HG03432 (cell line): ENCODE measurements at regions not wholly inside any gene's neighbourhood (a gene's known extent, or its start where the extent isn't known, plus 50 kb on each side); places are given as distances from the start of the nearest gene placed in this dataset.
"Not testable (repeated sequence)": the region's sequence is repeated elsewhere in the genome, so short reads cannot be mapped to it uniquely, and the experiment has no call there.

Experiments
- ATAC-seq: cut with Tn5 transposase; IDR thresholded peaks from one replicate; pipeline ENCODE4 v1.9.1; 2021; ENCODE audit warnings: mild to moderate bottlenecking, moderate library complexity; ENCODE audit not compliant: unreplicated experiment

DNA sequence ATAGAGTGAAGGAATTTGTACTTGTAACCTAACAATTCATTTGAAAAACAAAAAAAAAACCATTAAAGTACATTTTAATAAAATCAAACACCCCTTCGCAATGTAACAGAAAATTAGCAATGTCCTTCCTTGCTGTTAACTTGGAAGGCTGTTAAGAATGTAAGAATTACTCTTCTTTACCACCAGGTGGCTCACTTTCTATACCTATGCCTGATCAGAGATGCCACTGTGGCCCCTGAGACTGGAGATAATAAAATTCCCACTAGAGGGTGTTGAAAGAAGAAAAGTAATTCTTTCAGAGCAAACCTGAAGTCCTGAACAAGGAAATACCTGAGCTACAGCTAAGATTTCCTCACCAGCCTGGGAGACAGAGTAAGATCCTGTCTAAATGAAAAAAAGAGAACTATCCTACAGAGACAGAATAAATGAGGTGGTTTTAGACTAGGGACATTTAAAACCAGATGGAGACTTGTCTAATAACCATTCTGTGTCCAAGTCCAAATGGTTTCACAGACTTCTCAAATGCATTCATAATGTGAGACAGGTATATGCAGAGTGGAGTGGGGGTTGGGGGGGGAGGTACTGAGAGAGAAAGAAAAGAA is 1089.3 kb downstream of the FAM181B start:
- ATAC-seq, result peak; percentile 97

DNA sequence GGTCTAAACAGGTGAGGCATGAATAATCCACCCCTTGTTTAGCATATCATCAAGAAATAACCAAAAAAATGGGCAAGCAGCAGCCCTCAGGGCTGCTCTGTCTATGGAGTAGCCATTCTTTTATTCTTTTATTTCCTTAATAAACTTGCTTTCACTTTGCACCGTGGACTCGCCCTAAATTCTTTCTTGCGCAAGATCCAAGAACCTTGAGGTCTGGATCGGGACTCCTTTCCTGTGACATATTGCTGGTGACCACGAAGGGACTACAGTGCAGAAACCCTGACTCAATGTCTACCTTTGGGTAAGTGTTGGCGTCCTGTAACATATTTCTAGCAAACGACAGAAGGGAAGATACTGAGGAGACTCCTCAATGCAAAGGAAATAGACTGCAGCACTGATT is 1099.2 kb downstream of the FAM181B start:
- ATAC-seq, result no peak

DNA sequence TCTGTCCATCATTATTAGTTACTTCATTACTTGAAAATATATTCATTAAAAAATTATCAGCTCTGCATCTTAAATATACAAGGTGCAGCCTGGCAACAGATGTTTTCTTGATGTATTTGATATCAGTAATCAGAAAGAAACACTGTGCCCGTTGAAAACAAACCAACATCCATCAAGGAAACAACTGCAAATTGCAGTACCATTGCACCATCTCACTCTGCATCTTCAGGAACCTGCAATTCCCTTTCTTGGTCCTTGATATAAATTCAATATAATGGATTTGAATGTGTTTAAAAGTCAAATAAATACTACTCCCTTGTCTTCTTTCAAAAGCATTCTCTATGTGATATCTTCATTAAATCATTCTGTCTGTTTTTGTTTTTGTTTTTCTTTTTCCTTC is 1131.2 kb downstream of the FAM181B start:
- no peak for ATAC-seq

DNA sequence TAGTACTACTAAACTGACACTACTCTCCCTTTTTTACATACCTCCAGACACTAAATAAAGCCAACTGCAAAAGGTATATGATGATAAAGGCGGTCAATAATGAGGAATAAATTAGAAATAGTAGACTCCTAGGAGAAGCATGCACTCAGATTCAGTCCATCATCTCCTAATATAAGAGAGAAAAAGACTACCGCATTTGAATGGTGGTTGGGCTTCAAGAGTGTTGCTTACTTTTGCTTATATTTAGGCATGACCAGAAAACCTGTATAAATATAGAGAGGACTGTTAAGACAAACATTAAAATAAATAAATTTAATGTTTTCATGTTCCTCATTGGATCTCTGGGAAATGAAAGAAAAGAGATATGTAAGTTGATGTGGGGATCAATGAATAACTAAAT is 1137.0 kb downstream of the FAM181B start:
- ATAC-seq, result no peak

DNA sequence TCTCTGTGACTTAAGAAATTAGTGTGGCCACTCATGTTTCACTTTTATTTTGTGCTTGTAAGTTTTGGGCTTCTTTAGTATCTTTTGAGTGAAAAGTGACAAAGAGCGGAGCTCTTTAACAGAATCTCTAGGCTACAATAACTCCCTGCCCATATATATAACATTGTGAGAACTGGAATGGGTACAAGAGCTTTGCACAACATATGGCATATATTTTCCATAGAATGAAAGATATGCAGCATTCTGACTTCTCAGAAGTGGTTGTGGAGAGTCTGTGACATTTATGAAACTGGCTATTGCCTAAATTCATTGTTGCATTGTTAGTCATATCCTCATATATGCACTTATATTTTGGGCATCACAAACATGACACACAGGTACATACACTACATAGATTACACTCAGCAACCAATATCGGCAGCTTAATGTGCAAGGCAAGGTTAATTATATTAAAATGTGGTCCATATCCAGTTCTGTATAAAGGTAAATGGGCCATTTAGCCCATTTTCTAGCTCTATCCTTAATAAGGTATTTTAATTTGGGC is 1148.2 kb downstream of the FAM181B start:
- ATAC-seq, result no peak

DNA sequence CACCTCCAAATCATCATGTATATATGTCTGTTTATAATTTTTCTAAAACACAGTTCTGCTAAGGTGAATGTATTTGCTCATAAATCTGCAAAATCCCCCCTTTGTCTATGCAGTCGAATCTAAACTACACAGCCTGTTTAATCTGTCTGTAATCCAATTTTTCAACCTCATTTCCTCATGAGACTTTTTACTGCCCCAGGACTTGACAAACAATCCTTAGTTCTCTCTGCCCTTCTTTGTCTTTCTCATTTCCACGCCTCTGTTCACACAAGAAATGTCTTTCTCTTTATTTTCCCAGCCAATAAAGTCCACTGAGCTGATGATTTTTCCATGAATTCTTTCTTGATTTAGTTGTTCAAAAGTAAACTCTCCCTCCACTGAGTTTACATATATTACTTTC is 1154.3 kb downstream of the FAM181B start:
- ATAC-seq, result no peak

DNA sequence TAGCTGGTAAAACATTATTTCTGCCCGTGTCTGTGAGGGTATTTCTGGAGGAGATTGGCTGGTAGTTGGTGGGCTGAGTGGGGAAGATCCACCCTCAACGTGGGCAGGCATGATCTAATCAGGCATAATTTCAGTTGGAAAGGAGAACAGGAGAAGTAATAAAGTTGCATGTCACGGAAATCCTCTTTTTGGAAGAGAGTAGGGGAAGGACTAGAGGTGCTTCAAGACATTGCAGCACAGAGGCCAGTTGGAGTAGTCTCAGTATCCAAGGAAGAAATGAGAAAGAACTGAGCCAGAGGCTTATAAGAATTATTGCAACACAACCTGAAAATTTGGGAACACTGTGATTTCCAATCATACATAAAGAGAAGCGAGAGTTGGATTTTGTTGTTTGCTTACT is 1155.1 kb downstream of the FAM181B start:
- no peak for ATAC-seq

DNA sequence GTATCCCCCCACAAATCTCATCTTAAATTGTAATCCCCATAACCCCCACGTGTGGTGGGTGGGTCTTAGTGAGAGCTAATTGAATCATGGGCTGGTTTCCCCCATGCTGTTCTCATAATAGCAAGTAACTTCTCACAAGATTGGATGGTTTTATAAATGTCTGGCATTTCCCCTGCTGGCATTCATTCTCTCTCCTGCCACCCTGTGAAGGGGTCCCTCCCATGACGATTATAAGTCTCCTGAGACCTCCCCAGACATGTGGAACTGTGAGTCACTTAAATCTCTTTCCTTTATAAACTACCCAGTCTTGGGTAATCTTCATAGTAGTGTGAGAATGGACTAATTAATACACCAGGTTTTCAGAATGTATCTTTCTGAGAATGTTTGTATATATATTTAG is 1159.4 kb downstream of the FAM181B start:
- no peak for ATAC-seq

DNA sequence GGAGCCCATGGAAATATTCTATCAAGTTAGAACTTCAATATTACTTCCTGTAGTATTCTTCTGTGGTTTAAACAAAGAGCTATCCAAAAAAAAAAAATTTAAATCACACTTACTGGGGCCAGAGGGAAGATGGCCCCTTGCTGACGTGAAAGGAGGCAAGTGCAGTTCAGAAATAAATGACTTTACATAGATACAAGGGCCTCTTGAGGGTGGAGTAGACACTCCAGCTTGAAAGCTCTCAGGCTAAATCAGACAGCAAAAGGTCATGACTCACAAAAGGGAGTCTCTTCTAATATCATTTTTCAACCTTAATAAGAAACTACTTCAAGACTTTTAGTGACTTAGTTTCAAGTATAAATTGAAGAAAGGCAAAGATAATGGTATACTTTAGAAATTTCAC is 1160.3 kb downstream of the FAM181B start:
- no peak for ATAC-seq

DNA sequence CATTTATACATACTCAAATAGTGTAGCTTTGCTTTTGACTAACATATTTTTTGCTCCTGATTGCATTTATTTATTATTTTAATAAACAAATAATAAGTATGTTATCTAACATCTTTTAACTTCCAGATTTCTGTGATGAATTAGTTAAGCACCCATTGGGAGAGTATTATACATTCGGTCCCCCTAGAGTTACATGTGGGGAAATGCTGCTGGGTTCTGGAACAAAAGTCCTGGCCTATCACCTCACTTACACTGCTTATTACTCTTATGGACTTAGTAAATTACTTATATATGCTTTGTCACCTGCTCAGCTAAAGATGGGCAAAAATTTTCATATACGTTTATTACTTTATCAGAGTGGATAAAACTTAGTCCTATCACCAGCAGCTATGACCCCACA is 1163.0 kb downstream of the FAM181B start:
- no peak for ATAC-seq

DNA sequence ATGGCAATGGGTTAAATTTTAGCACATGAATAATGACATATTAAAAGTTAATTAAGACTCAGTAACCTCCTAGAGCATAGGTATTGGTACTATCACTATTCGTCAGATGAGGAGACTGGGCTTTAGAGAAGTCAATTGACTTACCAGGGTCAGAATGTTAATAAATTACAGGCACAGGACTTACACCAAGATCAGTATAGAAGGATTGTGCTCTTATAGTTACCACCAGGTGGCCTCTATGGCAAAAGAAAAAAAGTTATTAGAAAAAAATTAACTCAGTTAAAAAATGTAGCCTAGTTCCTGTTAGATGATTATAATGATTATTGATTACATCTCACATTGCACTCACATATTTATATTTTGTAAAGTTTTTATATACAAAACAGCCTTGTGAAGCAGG is 1163.7 kb downstream of the FAM181B start:
- no peak for ATAC-seq

DNA sequence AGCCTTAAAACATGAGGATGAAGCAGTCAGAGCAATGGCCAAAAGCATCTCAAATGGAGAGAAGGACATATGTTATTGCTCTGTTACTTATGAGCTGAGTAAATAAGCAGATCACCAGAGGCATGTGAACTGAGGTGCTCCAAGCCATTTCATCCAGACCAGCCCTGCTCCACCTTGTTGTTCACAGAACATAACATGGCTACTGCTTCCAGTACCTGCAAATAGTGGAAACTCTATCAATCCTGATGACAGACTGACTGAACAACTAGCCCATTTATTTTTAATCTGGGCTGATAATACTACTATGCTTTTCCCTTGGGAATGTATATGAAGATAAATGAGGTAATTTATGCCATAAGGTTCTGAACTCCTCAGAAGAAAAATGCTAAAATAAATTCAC is 1164.7 kb downstream of the FAM181B start:
- no peak for ATAC-seq

DNA sequence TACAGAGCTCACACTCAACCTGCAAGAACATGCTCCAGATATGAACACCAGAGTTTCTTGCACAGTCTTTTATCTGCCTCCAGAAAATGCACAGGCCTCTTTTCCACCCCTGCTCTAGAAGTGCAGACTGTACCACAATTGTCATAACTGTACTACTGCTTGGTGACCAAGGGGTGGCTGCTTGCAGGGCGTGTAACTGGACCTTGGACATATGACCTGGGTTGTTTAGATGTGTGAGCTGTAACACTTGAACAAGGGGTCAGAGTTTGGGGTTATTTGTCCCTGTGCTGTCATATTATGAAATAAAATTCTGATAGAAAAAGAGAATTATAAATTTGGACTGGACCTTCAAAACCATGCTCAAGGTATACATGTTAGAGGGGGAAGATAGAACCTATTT is 1185.5 kb downstream of the FAM181B start:
- no peak for ATAC-seq

DNA sequence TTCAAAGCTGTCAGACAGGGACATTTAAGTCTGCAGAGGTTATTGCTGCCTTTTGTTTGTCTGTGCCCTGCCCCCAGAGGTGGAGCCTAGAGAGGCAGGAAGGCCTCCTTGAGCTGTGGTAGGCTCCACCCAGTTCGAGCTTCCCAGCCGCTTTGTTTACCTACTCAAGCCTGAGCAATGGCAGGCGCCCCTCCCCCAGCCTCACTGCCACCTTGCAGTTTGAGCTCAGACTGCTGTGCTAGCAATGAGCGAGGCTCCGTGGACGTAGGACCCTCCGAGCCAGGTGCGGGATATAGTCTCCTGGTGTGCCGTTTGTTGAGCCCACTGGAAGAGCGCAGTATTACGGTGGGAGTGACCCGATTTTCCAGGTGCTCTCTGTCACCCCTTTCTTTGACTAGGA is 1193.9 kb downstream of the FAM181B start:
- ATAC-seq, result not testable (repeated sequence)

DNA sequence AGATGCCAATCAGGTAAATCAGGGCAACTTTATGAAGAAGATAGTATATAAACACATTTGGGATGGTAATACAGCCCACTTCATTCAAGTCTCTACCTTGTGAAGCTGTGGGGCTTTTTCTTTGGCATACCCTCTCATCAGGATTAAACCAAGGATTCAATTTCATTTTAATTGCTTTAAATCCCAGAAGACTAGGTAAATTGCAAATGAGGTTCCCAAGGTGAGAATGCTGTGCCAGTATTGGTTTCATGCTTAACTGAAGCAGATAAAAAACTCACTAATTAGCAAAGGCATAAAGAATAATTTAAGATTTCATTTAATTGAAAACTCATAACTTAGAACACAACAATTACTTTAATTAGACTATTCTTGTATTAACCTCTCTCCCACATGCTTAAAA is 1218.1 kb downstream of the FAM181B start:
- no peak for ATAC-seq

DNA sequence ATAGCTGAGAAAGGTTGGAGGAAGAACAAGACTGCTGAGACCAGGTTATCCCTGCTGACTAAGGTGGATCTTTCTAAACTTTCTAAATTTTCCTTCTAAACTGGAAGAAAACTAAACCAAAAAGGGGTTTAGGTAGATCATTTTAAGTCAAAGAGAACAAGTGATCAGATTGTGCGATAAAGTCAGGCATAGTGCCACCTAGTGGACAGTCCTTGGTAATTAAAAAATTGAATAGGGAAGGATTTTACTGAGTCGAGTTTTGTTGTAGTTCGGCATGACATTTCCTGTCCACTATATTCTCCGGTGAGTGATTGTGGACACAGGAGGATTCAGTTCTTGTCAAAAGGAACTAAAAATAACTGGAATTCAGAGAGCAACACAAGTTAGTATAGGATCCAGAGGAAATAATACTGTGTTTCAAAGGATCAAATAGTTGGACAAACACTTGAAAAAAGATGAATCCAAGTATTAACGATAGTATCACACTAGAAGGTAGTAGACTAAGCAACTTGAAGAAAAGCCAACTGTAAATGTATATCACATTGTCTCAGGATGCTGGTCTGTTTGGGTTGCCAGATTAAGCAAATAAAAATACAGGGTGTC is 1236.4 kb downstream of the FAM181B start:
- ATAC-seq, result peak; percentile 75

DNA sequence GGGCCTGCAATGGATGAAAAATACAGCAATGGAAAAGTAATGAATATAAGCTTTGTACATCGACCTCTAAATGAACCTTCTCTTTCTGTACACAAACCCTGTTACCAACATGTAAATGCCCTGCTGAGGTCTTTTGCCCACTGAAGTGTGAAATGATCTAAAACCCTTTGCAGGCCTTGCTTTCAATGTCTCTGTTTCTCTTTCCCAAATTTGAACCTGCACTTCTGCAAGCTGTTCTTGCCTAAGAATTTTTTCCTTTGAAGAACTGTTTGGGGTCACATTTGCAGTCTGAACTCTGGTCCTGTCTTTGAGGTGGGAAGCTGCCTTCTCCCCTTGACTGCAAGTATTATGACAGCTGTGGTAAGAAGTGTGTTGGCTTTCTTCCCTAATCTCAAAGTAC is 1237.1 kb downstream of the FAM181B start:
- ATAC-seq, result no peak

DNA sequence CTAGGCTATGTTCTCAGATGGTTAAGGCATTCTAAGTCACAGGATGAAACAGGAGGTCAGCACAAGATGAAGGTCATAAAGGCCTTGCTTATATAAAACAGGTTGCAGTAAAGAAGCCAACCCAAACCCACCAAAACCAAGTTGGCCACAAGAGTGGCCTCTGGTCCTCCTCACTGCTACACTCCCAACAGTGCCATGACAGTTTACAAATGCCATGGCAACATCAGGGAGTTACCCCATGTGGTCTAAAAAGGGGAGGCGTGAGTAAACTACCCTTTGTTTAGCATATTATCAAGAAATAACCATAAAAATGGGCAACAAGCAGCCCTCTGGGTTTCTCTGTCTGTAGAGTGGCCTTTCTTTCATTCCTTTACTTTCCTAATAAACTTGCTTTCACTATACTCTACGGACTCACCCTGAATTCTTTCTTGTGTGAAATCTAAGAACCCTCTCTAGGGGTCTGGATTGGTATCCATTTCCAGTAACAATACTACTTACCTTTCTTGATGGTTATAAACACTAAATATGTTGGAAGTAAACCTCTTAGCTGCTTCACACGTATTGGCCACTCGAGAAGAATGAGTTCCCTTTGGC is 1237.9 kb downstream of the FAM181B start:
- no peak for ATAC-seq

DNA sequence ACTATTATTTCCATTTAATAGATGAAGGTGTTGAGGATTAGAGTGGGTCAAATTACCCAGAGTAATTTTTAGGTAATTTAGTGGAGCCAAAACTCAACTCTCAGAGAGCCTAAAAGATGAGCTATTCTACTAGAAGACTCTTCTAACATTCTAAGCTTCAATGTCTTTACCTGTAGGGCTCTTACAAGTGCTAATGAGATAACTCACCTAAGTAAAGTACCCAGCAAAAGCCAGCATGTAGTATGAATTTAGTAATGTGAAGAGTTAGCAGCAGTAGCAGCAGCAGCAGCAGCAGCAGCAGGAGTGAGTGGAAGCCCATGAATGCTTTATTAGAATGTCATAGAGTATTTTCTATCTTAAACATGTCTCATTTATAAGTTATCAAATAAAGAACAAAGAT is 1239.2 kb downstream of the FAM181B start:
- no peak for ATAC-seq

DNA sequence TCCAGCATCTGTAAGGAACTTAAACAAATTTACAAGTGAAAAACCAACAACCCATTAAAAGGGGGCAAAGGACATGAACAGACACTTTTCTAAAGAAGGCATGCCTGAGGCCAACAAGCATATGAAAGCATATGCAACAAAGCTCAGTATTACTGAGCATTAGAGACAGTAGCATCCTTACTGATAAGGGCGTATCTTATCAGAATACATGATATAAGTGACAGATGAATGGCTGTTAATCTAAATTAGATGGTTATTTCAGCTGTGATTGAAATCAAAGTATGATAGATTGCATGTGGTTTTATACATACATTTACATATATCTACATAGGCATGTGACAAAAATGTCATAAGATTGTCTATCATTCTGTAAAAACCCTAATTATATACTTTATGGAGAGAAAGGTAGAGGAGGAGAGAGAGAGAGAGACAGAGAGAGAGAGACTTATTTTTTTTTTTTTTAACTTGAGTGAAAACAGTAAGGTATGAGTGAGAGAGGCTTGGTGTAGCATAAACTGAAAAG is 1240.7 kb downstream of the FAM181B start:
- ATAC-seq, result no peak

DNA sequence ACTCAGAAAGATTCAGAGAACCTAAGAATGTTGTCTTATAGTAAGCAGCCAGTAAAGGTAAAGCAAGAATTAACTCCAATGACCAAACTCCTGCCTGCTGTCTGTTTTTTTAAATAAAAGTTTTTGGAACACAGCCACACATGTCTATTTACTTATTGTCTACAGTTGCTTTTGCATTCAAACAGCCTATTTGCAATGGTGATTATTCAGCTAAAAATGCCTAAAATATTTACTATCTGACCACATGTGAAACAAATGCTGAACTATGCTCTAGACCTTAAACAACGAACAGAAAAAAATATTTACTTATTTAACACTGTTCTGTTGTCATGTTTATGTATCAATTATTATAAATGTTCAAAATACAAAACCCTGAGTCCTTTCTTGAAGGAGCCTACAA is 1246.6 kb downstream of the FAM181B start:
- ATAC-seq, result no peak

DNA sequence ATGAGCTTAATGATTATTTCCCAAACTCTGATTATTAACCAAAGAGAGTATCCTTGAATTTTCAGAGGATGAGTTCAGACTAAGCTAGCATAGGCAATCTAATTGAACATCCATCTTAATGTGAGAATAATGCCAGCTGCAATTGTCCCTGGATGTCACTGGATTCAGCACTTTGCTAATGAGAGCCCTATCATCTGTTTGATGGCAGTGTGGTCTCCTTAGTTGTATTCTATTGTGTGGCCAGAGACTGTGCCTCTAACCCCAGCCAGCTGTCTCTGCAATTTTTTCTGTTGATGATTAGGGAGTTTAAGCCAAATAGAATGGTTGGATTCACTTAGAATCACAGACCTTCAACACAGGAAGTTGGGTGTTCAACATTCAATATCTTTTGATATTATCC is 1249.5 kb downstream of the FAM181B start:
- no peak for ATAC-seq
